RWPE2 (cell line): ENCODE measurements at regions not wholly inside any gene's neighbourhood (a gene's known extent, or its start where the extent isn't known, plus 50 kb on each side); places are given as distances from the start of the nearest gene placed in this dataset.

Experiments
- ATAC-seq: fragments of 200-7000 bp; cut with Tn5 transposase; 3 replicates; pipeline ENCODE4 v1.9.1; 2021; ENCODE audit warnings: low read depth
- DNase-seq: peaks from one replicate; pipeline ENCODE4 v3.0.0-alpha.2; 2020; ENCODE audit warnings: low spot score
- H3K27ac ChIP-seq: fragments of 450-650 bp; 2 replicates; pipeline ENCODE4 v1.5.1; 2017; ENCODE audit warnings: mild to moderate bottlenecking; ENCODE audit not compliant: poor library complexity, severe bottlenecking
- H3K27me3 ChIP-seq: fragments of 250-450 bp; sonication (Bioruptor Pico); 2 replicates; pipeline ENCODE4 v1.5.1; 2021; ENCODE audit warnings: mild to moderate bottlenecking, moderate library complexity; ENCODE audit not compliant: insufficient read depth, poor library complexity, severe bottlenecking
- H3K36me3 ChIP-seq: fragments of 250-450 bp; sonication (Bioruptor Pico); 2 replicates; pipeline ENCODE4 v1.5.1; 2020; ENCODE audit warnings: low read depth, mild to moderate bottlenecking, moderate library complexity
- H3K4me1 ChIP-seq: fragments of 250-450 bp; sonication (Bioruptor Pico); 2 replicates; pipeline ENCODE4 v1.5.1; 2021; ENCODE audit warnings: mild to moderate bottlenecking, moderate library complexity; ENCODE audit not compliant: insufficient read depth, poor library complexity, severe bottlenecking
- H3K4me3 ChIP-seq: fragments of 250-450 bp; sonication (Bioruptor Pico); 2 replicates; pipeline ENCODE4 v1.5.1; 2021; ENCODE audit warnings: mild to moderate bottlenecking, moderate library complexity; ENCODE audit not compliant: severe bottlenecking
- H3K9me3 ChIP-seq: fragments of 250-450 bp; sonication (Bioruptor Pico); 2 replicates; pipeline ENCODE4 v1.5.1; 2021; ENCODE audit warnings: mild to moderate bottlenecking, moderate library complexity; ENCODE audit not compliant: severe bottlenecking
- CTCF ChIP-seq: fragments of 450-650 bp; IDR thresholded peaks from one replicate; pipeline ENCODE4 v1.5.1; 2017; ENCODE audit warnings: mild to moderate bottlenecking, moderate library complexity; ENCODE audit not compliant: poor library complexity, severe bottlenecking

GRCh38 chr17:70525961-70526360 lies 356.6 kb downstream of the KCNJ2 start:
- Histone ChIP-seq H3K4me1 (no peaks in the 10 kb centered on the region), H3K4me3 (no peak overlapping the region), H3K36me3 (no peaks in the 10 kb centered on the region), H3K9me3 (no peaks in the 10 kb centered on the region), H3K27me3 (peaks cover 3% of the 10 kb centered on the region), H3K27ac (no peak overlapping the region)
- ATAC-seq (no peak), DNase-seq (no peak)
- TF ChIP-seq CTCF: no peak

GRCh38 chr17:70527364-70527888 lies 358.1 kb downstream of the KCNJ2 start:
- no peaks in the 10 kb centered on the region for H3K4me1 ChIP-seq
- peaks cover 3% of the 10 kb centered on the region for H3K27me3 ChIP-seq
- no peak for TF ChIP-seq CTCF
- ATAC-seq: no peak
- H3K27ac ChIP-seq: no peak overlapping the region
- H3K36me3 ChIP-seq: no peaks in the 10 kb centered on the region
- no peak for DNase-seq
- no peaks in the 10 kb centered on the region for H3K9me3 ChIP-seq
- H3K4me3 ChIP-seq: no peak overlapping the region

GRCh38 chr17:70533427-70533826 lies 364.1 kb downstream of the KCNJ2 start:
- no peaks in the 10 kb centered on the region for H3K36me3 ChIP-seq
- peaks cover 3% of the 10 kb centered on the region for H3K27me3 ChIP-seq
- H3K9me3 ChIP-seq: no peaks in the 10 kb centered on the region
- DNase-seq (no peak), ATAC-seq (no peak)
- no peak overlapping the region for H3K4me3 ChIP-seq
- no peak for TF ChIP-seq CTCF
- H3K27ac ChIP-seq: no peak overlapping the region
- no peaks in the 10 kb centered on the region for H3K4me1 ChIP-seq

- ATAC-seq (no peak), DNase-seq (no peak)
- Histone ChIP-seq H3K36me3 (no peaks in the 10 kb centered on the region), H3K4me1 (no peaks in the 10 kb centered on the region), H3K9me3 (no peaks in the 10 kb centered on the region), H3K27ac (no peak overlapping the region), H3K4me3 (no peak overlapping the region), H3K27me3 (peaks cover 3% of the 10 kb centered on the region)
- no peak for TF ChIP-seq CTCF
Measured at GRCh38 chr17:70535986-70536385, 366.7 kb downstream of the KCNJ2 start.

- no peak overlapping the region for H3K27ac ChIP-seq
Measured at GRCh38 chr17:70539132-70539924, 370.0 kb downstream of the KCNJ2 start.

More at GRCh38 chr17:70539132-70539924, 370.0 kb downstream of the KCNJ2 start:
- Histone ChIP-seq H3K27me3 (peaks cover 3% of the 10 kb centered on the region), H3K9me3 (no peaks in the 10 kb centered on the region), H3K4me1 (no peaks in the 10 kb centered on the region), H3K4me3 (no peak overlapping the region), H3K36me3 (no peaks in the 10 kb centered on the region)
- no peak for DNase-seq
- no peak for ATAC-seq
- no peak for TF ChIP-seq CTCF
